Psoas muscle (tissue), 7 donors: ENCODE measurements at regions not wholly inside any gene's neighbourhood (a gene's known extent, or its start where the extent isn't known, plus 50 kb on each side); places are given as distances from the start of the nearest gene placed in this dataset.

Experiments used
- ATAC-seq, 4 donors: fragments of 200-7000 bp; cut with Tn5 transposase; one replicate each; pipeline ENCODE4 v1.9.1; 2020; ENCODE audit warnings: moderate library complexity in 3 of 4, mild to moderate bottlenecking in 2 of 4
- DNase-seq, 2 donors: peaks; one replicate each; pipeline ENCODE4 v3.0.0-alpha.2; 2020
- H3K27ac ChIP-seq: fragments of 200-600 bp; one replicate; pipeline ENCODE4 v1.8.0; 2022
- H3K27me3 ChIP-seq, 3 donors: fragments of 200-600 bp in 1 of 3; one replicate each; pipeline versions ENCODE4 v1.6.1 to v1.8.0; 2013 to 2022; ENCODE audit warnings: low read length in 2 of 3, mild to moderate bottlenecking in 2 of 3, moderate library complexity in 1 of 3; ENCODE audit not compliant: insufficient read depth in 3 of 3
- H3K36me3 ChIP-seq, 2 donors: fragments of 200-600 bp in 1 of 2; one replicate each; pipeline versions ENCODE4 v1.6.1 to v1.8.0; 2013 to 2022; ENCODE audit warnings: low read depth in 1 of 2, mild to moderate bottlenecking in 1 of 2, moderate library complexity in 1 of 2; ENCODE audit not compliant: insufficient read depth in 1 of 2
- H3K4me1 ChIP-seq: fragments of 200-600 bp; one replicate; pipeline ENCODE4 v1.8.0; 2022
- H3K4me3 ChIP-seq: fragments of 200-600 bp; one replicate; pipeline ENCODE4 v1.8.0; 2022; ENCODE audit warnings: mild to moderate bottlenecking
- H3K9me3 ChIP-seq: fragments of 200-600 bp; one replicate; pipeline ENCODE4 v1.8.0; 2022
- WGBS, 3 donors: extraction: QIAGEN DNeasy Blood & Tissue Kit; methylation state at CpG; one replicate each; pipeline versions ENCODE4 v1.1.6 to v1.1.7; 2013; 5-methylcytosine and 5-hydroxymethylcytosine counted together
- intact Hi-C, 2 donors: fragments of 100-400 bp; cut with DNase I; formaldehyde crosslinking; loops; one replicate each; pipeline versions ENCODE4 v1.11.0 to v1.14.2; 2022
- TF ChIP-seq, protein P1 (sequence below): fragments of 200-600 bp; IDR thresholded peaks from one replicate; pipeline ENCODE4 v1.8.0; 2022; ENCODE audit warnings: antibody characterized with exemption
- donor health status: healthy with polysubstance abuse.
- donor health status: DM: no; HTN: no; CAD: no; lungs with moderate emphysema.
- donor health status: Bipolar disorder and iron deficiency.
- donor health status: healthy.
- donor health status: DM: yes; HTN: yes; CAD: no.
- donor health status: DM: no; HTN: no; CAD: no.
- donor health status: DM: yes; HTN: yes; CAD: no.

DNA sequence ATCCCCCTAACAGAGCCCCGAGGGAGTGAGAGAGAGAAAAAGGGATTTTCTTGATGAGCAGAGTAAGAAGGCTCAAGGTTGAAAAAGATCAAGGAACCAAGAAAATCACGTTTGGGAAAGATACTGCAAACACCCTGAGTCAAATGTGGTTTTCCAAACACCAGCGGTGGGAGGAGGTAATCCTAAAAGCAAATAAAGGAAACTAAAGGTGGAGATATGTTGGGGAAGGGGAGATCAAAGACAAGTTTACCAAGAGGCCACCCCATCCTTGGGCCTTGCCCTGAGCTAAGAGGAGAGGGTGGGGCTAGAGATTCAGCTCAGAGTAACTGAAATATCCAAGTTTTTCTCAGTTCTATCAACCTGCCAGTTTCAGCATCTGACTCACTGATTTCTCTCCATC is 332.3 kb downstream of the ETAA1 start:
- Histone ChIP-seq H3K27ac (no peak overlapping the region), H3K27me3 (no peaks in the 10 kb centered on the region), H3K4me1 (no peaks in the 10 kb centered on the region), H3K36me3 (no peaks in the 10 kb centered on the region), H3K4me3 (no peak overlapping the region), H3K9me3 (no peaks in the 10 kb centered on the region)
- TF ChIP-seq, protein P1, sequence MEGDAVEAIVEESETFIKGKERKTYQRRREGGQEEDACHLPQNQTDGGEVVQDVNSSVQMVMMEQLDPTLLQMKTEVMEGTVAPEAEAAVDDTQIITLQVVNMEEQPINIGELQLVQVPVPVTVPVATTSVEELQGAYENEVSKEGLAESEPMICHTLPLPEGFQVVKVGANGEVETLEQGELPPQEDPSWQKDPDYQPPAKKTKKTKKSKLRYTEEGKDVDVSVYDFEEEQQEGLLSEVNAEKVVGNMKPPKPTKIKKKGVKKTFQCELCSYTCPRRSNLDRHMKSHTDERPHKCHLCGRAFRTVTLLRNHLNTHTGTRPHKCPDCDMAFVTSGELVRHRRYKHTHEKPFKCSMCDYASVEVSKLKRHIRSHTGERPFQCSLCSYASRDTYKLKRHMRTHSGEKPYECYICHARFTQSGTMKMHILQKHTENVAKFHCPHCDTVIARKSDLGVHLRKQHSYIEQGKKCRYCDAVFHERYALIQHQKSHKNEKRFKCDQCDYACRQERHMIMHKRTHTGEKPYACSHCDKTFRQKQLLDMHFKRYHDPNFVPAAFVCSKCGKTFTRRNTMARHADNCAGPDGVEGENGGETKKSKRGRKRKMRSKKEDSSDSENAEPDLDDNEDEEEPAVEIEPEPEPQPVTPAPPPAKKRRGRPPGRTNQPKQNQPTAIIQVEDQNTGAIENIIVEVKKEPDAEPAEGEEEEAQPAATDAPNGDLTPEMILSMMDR: no peak
- 61 to 74% (median 63%) methylated on average over 3 of the region's 3 CpGs for WGBS, 3 donors
- no peak for DNase-seq
- intact Hi-C loops: no loop called here
- ATAC-seq: no peak

DNA sequence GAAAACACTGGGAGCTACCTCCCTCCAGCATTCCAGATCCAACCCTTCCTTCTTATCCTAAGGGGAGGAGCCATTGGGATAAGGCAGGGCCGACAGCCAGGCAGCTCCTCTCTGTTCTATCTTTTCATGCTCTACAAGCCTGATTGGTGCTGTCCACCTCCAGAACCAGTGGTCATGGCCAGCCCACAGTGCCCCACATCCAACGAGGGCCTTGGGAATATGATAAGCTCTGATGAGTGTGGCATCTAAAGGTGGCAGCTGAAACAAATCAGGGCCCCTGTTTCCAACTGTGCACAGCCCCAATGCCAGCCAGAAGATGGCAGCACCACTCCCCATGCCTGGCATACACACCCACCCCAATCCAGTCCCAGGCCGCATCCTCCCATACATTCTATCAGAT is 329.3 kb downstream of the C1D start:
- Histone ChIP-seq H3K9me3 (no peaks in the 10 kb centered on the region), H3K36me3 (no peaks in the 10 kb centered on the region), H3K4me3 (no peak overlapping the region), H3K4me1 (no peaks in the 10 kb centered on the region), H3K27me3 (no peaks in the 10 kb centered on the region), H3K27ac (no peak overlapping the region)
- TF ChIP-seq, protein P1: no peak
- intact Hi-C loops: no loop called here
- 53 to 66% (median 59%) methylated on average over 3 of the region's 3 CpGs for WGBS, 3 donors
- ATAC-seq (no peak), DNase-seq (no peak)

DNA sequence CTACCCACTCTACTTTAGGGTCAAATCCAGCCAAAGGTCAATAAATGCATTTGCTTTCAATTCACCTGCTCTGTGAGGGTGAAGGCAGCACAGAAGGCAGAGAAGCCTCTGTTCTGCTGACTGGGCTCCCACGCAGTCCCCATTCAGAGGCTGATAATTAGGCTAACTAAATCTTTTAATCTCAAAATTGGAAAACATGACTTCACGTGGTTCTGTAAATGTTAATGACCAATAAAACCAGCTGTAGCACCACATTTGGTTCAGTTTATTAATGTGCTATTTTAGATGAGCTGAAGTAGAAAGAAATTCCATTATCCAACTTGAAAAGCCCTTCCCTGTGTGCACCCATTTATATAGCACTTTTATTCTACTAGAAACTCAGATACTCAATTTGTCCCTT is 310.6 kb downstream of the C1D start:
- WGBS, 3 donors: 79 to 87% (median 79%) methylated on average over 2 of the region's 2 CpGs
- no peak for DNase-seq
- H3K27me3 ChIP-seq: no peaks in the 10 kb centered on the region

DNA sequence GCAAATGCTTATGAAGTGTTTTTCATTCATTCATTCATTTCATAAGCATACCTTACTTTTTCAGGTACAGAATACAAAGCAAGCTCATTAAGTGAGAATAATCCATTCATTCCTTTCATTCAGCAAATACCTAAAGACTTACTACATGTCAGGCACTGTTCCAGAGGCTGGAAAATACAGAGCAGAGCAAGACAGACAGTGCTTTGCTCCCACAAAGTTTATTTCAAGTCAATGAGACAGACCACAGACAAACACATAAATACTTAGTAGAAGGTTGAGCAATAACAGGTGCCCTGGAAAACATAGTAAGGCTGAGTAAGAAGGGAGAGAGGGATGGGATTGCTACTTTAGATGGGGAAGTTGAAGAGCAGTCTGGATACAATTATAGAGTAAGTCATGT is 309.8 kb downstream of the C1D start:
- H3K4me3 ChIP-seq: no peak overlapping the region
- no peaks in the 10 kb centered on the region for H3K27me3 ChIP-seq
- H3K27ac ChIP-seq: no peak overlapping the region
- TF ChIP-seq, protein P1: no peak
- no peaks in the 10 kb centered on the region for H3K4me1 ChIP-seq
- DNase-seq: no peak
- no peaks in the 10 kb centered on the region for H3K9me3 ChIP-seq
- intact Hi-C loops: no loop called here
- H3K36me3 ChIP-seq: no peaks in the 10 kb centered on the region
- ATAC-seq: no peak

More for the DNA sequence above, 310.6 kb downstream of the C1D start:
- H3K36me3 ChIP-seq: no peaks in the 10 kb centered on the region
- H3K4me1 ChIP-seq: no peaks in the 10 kb centered on the region
- H3K4me3 ChIP-seq: no peak overlapping the region
- H3K27ac ChIP-seq: no peak overlapping the region
- TF ChIP-seq, protein P1: no peak
- no peaks in the 10 kb centered on the region for H3K9me3 ChIP-seq
- intact Hi-C loops: no loop called here
- ATAC-seq: no peak

DNA sequence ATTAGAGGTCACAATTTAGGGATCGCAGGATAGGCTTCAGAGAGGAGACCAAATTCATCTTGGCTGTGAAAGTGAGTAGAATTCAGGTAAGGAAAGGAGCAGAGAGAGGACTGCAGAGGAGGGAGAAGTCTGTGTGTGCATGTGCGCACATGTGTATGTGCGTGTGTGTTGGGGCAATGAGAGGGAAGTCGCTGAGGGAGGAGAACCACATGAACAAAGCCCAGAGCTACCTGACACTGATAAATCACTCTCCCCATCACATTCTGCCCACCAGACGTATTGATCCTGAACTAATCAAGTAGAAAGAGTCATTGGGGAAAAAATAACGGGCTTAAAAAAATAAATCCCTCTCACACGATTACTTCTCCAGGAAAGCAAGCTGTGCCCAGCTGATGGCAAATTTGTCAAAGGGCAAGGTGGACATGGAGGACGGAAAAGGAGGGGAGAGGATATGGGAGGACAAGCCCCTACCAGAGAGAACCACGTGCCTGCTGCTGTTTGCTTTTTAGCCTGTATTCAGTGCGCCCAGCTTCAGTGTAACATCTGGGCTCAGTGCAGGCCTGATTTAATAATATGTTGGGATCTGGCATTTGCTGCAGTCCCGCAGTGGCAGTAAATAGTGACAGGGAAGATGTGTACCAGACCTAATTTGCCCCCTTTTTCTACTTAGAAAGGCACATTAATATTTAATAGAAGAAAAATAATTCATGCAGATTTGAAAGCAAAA is 307.5 kb downstream of the C1D start:
- no peak overlapping the region for H3K4me3 ChIP-seq
- no peaks in the 10 kb centered on the region for H3K27me3 ChIP-seq
- ATAC-seq (no peak), DNase-seq (no peak)
- TF ChIP-seq, protein P1: no peak
- H3K4me1 ChIP-seq: no peaks in the 10 kb centered on the region
- intact Hi-C loops: no loop called here
- WGBS, 3 donors: 73 to 81% (median 74%) methylated on average over 11 of the region's 11 CpGs
- no peak overlapping the region for H3K27ac ChIP-seq
- no peaks in the 10 kb centered on the region for H3K36me3 ChIP-seq
- H3K9me3 ChIP-seq: no peaks in the 10 kb centered on the region
